NOMO-1 treated with dmso at 0.1 percent for 144 hours (cell line): ENCODE measurements at regions not wholly inside any gene's neighbourhood (a gene's known extent, or its start where the extent isn't known, plus 50 kb on each side); places are given as distances from the start of the nearest gene placed in this dataset.

Experiments
- DNase-seq: peaks from one replicate; lab custom pipeline; 2025; ENCODE audit not compliant: unreplicated experiment; lab: John Stamatoyannopoulos, UW

- DNase-seq: no peak
Measured at GRCh38 chr21:36554411-36555157, 74.7 kb upstream of the CLDN14 start.

GRCh38 chr21:36555199-36555800 lies 75.4 kb upstream of the CLDN14 start:
- no peak for DNase-seq

GRCh38 chr21:36557316-36557715 lies 77.4 kb upstream of the CLDN14 start:
- DNase-seq: no peak

GRCh38 chr21:36560933-36561575 lies 81.1 kb upstream of the CLDN14 start:
- DNase-seq: no peak

- DNase-seq: no peak
Measured at GRCh38 chr21:36563341-36563926, 83.5 kb upstream of the CLDN14 start.

- DNase-seq: no peak
Measured at GRCh38 chr21:36564647-36565046, 84.7 kb upstream of the CLDN14 start.

- no peak for DNase-seq
Measured at GRCh38 chr21:36565540-36565939, 85.6 kb upstream of the CLDN14 start.

GRCh38 chr21:36566644-36567043 lies 86.7 kb upstream of the CLDN14 start:
- no peak for DNase-seq

- no peak for DNase-seq
Measured at GRCh38 chr21:36567216-36567885, 87.4 kb upstream of the CLDN14 start.

- no peak for DNase-seq
Measured at GRCh38 chr21:36569511-36569910, 89.6 kb upstream of the CLDN14 start.

GRCh38 chr21:36571556-36571955 lies 91.6 kb upstream of the CLDN14 start:
- no peak for DNase-seq

- DNase-seq: no peak
Measured at GRCh38 chr21:36572039-36572438, 92.1 kb upstream of the CLDN14 start.

- no peak for DNase-seq
Measured at GRCh38 chr21:36575306-36575705, 95.4 kb upstream of the CLDN14 start.

GRCh38 chr21:36576441-36576840 lies 96.5 kb upstream of the CLDN14 start:
- DNase-seq: no peak

GRCh38 chr21:36579898-36580297 lies 100.0 kb upstream of the CLDN14 start:
- DNase-seq: no peak

GRCh38 chr21:36582271-36582670 lies 102.3 kb upstream of the CLDN14 start:
- no peak for DNase-seq

- DNase-seq: no peak
Measured at GRCh38 chr21:36583591-36583990, 103.7 kb upstream of the CLDN14 start.

GRCh38 chr21:36584980-36585940 lies 105.3 kb upstream of the CLDN14 start:
- no peak for DNase-seq

GRCh38 chr21:36587388-36587787 lies 107.5 kb upstream of the CLDN14 start:
- DNase-seq: no peak

GRCh38 chr21:36589352-36589971 lies 109.5 kb upstream of the SIM2 start:
- peak; percentile 3 for DNase-seq
